NCI-H1105 treated with DMSO at 0.1 percent for 48 hours (cell line): ENCODE measurements at regions not wholly inside any gene's neighbourhood (a gene's known extent, or its start where the extent isn't known, plus 50 kb on each side); places are given as distances from the start of the nearest gene placed in this dataset.

Experiments used
- DNase-seq: peaks from one replicate; lab custom pipeline; 2025; lab: John Stamatoyannopoulos, UW

- no peak for DNase-seq
These were observed 1172.1 kb upstream of the RAG2 start for GRCh38 chr11:37770145-37770544.

DNA sequence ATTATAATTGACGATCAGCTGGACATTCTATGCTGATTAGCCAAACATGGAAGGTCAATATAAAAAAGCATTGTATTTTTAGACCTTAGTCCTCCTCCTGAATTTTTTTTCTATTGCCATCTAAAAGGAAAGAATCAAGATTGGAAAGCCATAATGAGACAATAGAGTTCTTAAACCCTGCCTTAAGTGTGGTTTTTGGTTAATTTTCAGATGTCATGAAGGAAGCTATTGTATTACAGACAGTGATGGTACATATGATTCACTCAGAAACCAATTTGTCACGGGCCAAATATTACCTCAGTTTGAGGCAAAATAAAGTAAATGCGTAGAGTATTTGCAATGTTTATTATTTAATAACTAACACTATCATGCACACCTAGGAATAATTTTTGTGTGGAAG, 1164.0 kb upstream of the RAG2 start:
- DNase-seq: no peak

DNA sequence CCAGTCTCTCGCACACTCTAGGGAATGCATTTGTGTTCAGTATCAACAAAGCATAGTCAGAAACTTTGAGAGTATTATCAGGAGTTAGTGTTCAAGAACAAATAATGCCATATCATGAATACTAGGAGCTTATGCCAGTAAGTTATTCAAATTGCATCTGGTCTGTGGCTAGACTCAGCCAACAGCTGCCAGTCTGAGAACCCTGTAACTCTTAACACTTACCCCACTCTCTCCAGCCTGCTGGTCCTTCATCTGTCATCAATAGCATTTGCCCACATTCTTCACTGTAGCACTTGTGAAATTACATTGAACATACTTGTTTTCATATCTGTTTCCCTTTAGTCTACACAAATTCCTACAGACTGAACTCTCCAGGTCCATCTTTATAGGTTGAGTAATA, 1157.5 kb upstream of the RAG2 start:
- no peak for DNase-seq

DNA sequence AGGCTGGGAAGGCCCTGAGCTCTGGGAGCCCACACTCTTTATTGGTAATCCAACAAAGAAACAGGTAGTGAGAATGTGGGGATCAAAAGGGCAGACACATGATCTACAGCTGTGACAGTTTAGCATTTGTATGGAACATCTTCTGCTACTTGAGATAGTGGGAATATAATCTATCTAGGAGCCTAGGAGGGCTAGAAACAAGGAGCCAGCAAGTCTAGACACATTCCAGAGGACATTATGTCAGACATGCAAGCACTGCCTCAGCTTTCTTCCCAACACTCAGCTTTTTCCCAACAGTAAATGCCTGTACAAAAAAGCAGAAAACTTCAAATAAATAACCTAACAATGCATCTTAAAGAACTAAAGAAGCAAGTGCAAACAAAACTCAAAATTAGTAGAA, 1150.6 kb upstream of the RAG2 start:
- no peak for DNase-seq

DNA sequence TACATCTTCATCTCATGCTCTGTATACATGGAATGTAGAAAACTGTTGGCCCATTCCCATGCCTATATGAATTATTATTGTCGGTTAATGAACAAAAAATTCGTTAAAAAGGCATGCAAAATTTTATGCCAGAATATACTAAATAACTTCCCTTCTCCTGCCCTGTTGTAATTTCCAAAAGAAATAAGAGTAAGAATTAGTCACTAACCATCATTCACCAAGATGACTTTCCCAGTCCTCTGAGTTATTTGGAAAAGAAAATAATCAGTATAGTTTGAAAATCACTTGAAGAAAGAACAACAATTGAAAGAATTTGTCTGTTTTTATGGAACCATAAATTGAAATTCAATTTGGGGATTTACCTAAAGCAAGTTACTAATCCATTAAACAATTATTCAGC, 1149.1 kb upstream of the RAG2 start:
- DNase-seq: no peak

DNA sequence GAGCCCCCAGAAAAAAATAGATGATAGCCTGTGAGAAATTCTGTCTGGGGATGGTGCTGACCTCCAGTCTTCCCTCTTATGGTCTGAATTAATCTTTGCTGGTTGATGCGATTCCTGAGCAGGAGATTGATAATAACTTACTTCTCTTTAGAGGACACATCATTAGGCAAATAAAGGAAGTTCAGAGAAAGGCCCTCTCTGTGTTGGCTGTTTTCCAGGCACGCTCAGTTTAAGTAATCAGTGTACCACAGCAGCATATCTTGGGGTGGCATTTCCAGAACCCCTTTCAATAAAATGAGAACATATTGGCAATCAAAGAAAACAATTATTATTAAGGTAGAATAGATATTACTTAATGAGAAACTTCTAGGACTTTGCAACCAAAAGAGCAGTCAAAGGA, 1129.3 kb upstream of the RAG2 start:
- no peak for DNase-seq

GRCh38 chr11:37724315-37724714, 1126.3 kb upstream of the RAG2 start:
- DNase-seq: no peak

- DNase-seq: no peak
These were observed 1123.4 kb upstream of the RAG2 start for GRCh38 chr11:37721485-37721884.

DNA sequence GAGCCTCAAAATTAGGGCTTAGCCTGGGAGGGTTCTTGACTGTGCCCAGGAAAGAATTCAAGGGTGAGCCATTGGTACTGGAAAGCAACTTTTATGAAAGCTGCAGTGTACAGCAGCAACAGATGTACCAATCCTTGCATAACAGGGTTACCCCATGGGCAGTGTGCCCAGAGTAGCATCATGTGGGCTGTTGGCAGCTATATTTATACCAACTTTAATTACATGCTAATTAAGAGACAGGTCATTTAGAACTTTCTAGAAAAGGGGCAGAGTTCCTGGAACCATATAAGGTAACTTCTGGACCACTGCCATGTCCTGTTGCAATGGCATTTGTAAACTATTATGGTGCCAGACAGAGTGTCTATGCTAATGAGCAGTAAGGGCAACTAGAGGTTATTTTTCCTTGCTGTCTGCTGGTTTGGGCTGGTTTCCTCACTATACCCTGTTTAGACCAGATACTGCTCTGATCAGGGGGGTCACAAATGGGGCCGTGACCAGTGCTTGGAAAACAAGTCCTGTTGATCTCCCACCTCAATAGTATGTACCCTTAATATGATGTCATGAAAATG, 1120.5 kb upstream of the RAG2 start:
- no peak for DNase-seq

GRCh38 chr11:37712251-37712650, 1114.2 kb upstream of the RAG2 start:
- DNase-seq: no peak

DNA sequence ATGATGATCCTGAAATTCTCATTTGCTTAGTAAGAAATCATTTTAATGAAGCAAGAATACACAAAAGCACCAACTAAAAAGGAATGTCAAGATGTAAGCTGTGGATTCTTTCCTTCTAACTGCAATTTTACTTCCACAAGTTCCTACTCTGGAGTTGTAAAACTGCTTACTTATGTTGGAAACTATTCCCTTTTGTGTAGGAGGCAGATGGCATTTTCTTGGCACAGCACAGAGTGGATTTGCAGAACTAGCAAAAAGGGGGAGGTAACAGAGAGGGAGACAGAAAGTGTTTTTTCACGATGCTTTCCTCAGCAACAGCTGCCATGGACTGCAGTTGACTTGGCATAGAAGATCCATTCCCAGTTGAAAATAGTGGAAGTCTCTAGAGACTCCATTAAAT, 1112.0 kb upstream of the RAG2 start:
- DNase-seq: no peak

DNA sequence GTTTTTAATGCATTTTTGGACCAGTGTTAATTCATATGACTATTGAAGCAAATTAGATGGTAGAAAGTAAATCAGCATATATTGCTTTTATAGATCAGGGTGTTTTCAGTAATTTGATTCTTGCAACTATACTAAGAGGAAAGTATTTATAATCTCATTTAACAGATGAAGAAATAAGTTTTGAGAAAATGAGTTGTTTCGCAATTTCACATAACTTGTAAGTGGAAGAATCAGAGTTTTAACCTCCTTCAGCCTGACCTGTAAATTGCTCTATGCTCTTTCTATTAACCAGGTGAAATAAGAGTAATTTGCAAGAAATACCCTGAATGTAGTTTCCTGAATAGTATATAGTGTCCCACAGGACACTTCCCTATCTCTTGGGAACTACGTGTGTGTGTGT, 1106.8 kb upstream of the RAG2 start:
- DNase-seq: no peak

DNA sequence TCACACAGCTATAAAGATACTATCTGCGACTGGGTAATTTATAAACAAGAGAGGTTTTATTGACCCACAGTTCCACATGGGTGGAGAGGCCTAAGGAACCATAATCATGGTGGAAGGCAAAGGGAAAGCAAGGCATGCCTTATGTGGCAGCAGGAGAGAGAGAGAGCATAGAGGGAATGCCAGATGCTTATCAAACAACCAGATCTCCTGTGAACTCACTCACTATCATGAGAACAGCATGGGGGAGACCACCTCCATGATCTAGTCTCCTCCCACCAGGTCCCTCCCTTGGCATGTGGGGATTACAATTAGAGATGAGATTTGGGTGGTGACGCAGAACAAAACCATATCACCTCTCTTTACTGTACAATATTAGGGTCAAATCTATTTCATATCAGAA, 1101.6 kb upstream of the RAG2 start:
- no peak for DNase-seq

GRCh38 chr11:37695283-37695682, 1097.2 kb upstream of the RAG2 start:
- no peak for DNase-seq

DNA sequence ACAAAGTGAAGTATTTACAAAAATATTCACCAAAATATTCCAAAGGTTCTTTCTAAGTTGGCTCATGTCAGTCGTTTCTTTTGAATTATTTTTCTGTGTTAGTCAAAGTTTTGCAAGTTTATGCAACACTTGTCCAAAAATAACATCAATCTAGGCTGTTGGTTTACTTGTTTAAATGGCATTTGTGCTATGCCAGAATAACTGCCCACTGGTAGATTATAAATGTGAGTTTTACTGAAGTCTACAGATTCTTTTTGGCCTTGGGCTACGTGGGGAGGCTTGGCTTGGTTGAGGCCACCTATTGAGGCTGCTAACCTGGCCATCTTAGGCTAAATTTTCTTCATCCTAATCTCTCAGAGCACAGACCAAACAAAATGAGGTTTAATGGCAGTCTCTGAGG, 1091.9 kb upstream of the RAG2 start:
- no peak for DNase-seq

- no peak for DNase-seq
These were observed 1090.4 kb upstream of the RAG2 start for GRCh38 chr11:37688456-37688855.

DNA sequence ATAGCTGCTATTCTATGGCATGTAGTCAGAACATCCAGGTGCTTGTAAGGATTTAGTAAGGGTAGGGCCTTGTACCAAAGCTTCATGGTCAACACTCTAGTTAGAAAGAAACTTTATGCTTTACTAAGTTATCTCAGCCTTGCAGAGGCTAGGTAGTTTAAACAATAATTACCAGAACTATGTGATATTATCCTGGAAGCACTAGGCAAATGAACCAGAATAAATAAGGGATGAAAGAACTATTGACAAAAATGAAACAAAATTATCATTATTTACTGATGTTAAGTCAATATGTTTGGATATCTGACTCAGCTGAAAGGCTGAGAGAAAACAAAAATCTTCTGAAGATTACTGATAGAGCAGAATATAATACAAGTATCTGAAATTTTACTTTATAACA, 1089.1 kb upstream of the RAG2 start:
- no peak for DNase-seq

DNA sequence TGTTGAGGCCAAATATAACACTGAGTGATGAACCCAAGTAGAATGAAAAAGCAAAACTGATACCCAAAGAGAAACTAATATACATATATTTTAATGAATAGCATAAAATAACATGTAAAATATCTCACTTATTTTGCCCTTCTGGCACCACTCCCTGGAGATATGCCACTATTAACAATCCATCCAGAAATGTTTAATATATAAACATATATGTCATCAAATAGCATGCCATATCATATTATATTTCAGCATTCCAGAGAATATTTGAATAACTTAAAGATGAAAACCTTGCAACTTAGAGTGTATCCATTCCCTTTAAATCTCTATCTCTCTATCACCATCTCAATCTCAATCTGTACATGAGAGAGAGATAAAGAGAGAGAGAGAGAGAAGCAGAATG, 1073.3 kb upstream of the RAG2 start:
- no peak for DNase-seq

DNA sequence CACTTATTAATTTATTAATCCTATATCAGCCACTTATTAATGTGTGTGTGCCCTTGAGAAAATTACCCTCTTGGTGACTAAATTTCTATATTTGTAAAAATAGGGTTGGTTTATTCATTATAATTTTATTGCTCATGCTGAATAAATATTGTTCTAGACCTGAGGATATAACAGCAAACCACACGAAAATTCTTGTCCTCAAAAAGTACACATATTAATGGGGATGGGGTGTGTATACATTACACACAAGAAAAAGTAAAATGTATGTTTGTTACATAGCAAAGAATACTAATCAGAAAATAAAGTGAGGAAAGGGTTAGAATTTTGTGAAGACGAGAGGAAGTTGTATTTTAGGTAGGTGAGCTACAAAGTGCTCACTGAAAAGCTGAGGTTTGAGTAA, 1068.9 kb upstream of the RAG2 start:
- DNase-seq: no peak

DNA sequence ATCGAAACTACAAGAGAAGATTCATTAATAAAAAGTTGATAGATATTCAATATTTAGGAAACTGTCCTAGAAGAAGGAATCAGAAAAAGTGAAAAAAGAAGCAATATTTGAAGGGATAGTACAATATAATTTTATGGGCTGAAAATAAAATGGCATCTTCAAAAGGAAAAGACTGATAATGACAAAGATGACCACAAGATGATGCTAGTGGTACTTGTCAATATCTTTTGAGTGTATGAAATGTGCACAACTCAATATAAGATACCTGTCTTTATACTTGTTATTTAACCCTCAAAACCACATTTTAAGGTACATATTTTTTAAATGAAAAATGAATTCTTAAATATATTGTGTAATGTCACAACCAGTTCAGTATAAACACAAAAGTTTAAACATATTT, 1059.6 kb upstream of the RAG2 start:
- no peak for DNase-seq

DNA sequence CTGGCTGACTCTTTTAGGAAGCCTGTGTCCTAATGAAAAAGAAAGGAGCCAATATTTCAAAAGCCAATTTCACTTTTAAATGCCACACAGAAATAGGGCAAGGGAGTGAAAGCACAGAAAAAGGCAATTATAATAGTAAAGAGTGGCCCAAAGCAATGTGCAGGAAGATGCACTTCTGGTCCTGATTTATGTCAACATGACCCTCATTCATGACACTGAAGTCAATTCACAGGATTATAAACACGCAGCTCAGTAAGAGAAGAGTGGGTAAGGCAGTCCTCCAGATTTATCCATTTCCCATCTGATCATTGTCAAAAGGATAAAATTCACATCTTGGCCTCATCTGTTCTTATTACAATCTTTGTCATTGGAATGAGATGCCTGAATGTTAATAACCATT, 1049.7 kb upstream of the RAG2 start:
- DNase-seq: no peak

DNA sequence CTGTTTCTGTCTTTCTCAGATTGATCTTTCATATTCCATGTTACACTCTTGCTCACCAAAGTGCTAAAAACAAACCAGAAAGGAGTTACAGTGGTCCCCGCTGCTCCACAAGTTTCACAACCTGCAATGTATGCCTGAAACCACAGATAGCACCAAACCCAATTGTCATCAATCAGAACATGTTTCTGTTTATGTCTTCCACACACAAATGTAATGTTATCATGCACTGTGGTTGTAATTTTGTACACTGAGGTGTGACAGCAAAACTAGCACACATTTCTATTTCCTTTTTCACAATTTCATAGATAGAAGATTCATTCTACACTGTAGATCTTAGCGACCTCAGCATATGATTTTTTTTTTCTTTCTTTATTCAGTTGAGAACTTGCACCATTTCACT, 1045.9 kb upstream of the RAG2 start:
- no peak for DNase-seq

- no peak for DNase-seq
These were observed 1044.3 kb upstream of the RAG2 start for GRCh38 chr11:37642296-37642695.

DNA sequence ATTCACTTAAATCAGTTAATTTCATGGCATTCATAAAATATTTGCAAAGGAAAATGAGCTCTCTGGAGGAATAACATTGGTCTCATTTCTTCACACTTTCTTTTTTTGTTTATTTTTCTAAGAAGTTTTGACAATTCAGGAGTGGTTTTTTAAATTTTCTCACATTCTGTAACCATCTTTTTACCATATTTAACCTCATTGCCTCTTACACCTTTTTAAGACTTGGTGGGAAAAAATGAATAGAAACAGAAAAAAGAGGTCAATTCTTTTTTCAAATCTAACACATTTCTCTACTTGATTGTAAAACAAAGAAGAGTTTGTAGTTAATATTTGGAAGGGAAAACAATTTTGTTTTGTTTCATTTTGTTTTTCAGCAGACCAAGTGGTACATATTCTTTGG, 1034.7 kb upstream of the RAG2 start:
- DNase-seq: no peak

DNA sequence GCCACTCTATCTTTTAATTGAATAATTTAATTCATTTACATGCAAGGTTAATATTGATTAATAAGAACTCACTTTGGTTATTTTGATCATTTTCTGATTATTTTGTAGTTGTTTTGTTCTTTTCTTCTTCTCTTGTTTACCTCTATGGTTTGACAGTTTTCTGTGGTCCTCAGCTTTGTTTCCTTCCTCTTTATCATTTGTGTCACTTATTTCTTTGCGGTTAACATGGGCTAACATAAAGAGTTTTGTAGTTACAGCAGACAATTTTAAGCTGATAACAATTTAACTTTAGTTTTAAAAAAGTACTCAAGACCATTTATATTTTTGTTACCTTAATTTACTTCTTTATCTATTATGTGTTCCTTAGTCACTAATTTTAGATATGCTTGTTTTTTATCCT, 1032.8 kb upstream of the RAG2 start:
- no peak for DNase-seq
